GM23248 (cell line): ENCODE measurements at regions not wholly inside any gene's neighbourhood (a gene's known extent, or its start where the extent isn't known, plus 50 kb on each side); places are given as distances from the start of the nearest gene placed in this dataset.

ENCODE experiments used
- EZH2 ChIP-seq: fragments of 200-600 bp; sonication (generic); IDR thresholded peaks from 2 replicates; pipeline ENCODE4 v1.6.1; 2018; ENCODE audit warnings: antibody characterized with exemption, mild to moderate bottlenecking; ENCODE audit not compliant: insufficient read depth, poor library complexity, severe bottlenecking
- EZH2phosphoT487 ChIP-seq: fragments of 200-600 bp; sonication (generic); IDR thresholded peaks from 2 replicates; pipeline ENCODE4 v1.6.1; 2018; ENCODE audit warnings: antibody characterized with exemption, moderate library complexity, mild to moderate bottlenecking, low read depth; ENCODE audit not compliant: insufficient read depth

- no peak for TF ChIP-seq EZH2
- TF ChIP-seq EZH2phosphoT487: no peak
These were observed 90.8 kb downstream of the ZNF330 start for GRCh38 chr4:141311246-141312204.
